HG03095 (cell line): ENCODE measurements at regions not wholly inside any gene's neighbourhood (a gene's known extent, or its start where the extent isn't known, plus 50 kb on each side); places are given as distances from the start of the nearest gene placed in this dataset.

ENCODE experiments used
- ATAC-seq: cut with Tn5 transposase; IDR thresholded peaks from one replicate; pipeline ENCODE4 v1.9.1; 2021; ENCODE audit warnings: moderate library complexity; ENCODE audit not compliant: unreplicated experiment

GRCh38 chr3:159210336-159210735 is 408.5 kb downstream of the MFSD1 start:
- no peak for ATAC-seq

GRCh38 chr3:159216311-159216710 is 414.5 kb downstream of the MFSD1 start:
- ATAC-seq: no peak

GRCh38 chr3:159219231-159219630 is 417.4 kb downstream of the MFSD1 start:
- ATAC-seq: no peak

- no peak for ATAC-seq
Observed at GRCh38 chr3:159221335-159221734, 419.5 kb downstream of the MFSD1 start.

- no peak for ATAC-seq
Observed at GRCh38 chr3:159229116-159229680, 427.3 kb downstream of the MFSD1 start.

- no peak for ATAC-seq
Observed at GRCh38 chr3:159232966-159233365, 431.1 kb downstream of the MFSD1 start.

GRCh38 chr3:159233734-159234133 is 431.9 kb downstream of the MFSD1 start:
- no peak for ATAC-seq

- no peak for ATAC-seq
Observed at GRCh38 chr3:159234306-159234705, 432.5 kb downstream of the MFSD1 start.

- ATAC-seq: no peak
Observed at GRCh38 chr3:159236321-159236720, 434.5 kb downstream of the MFSD1 start.

- ATAC-seq: no peak
Observed at GRCh38 chr3:159237226-159237625, 435.4 kb downstream of the MFSD1 start.

- no peak for ATAC-seq
Observed at GRCh38 chr3:159238646-159239045, 436.8 kb downstream of the MFSD1 start.

GRCh38 chr3:159239059-159239458 is 437.2 kb downstream of the MFSD1 start:
- no peak for ATAC-seq

- ATAC-seq: no peak
Observed at GRCh38 chr3:159244933-159245332, 443.1 kb downstream of the MFSD1 start.

GRCh38 chr3:159245871-159246270 is 444.0 kb downstream of the MFSD1 start:
- ATAC-seq: no peak

GRCh38 chr3:159246385-159246784 is 444.5 kb downstream of the MFSD1 start:
- no peak for ATAC-seq

- ATAC-seq: no peak
Observed at GRCh38 chr3:159249472-159250174, 447.8 kb downstream of the MFSD1 start.

- ATAC-seq: no peak
Observed at GRCh38 chr3:159250961-159251360, 449.1 kb downstream of the MFSD1 start.

- ATAC-seq: no peak
Observed at GRCh38 chr3:159252274-159252673, 450.4 kb downstream of the MFSD1 start.

GRCh38 chr3:159252772-159253384 is 451.0 kb downstream of the MFSD1 start:
- no peak for ATAC-seq

- no peak for ATAC-seq
Observed at GRCh38 chr3:159253860-159254259, 452.0 kb downstream of the MFSD1 start.

- no peak for ATAC-seq
Observed at GRCh38 chr3:159257954-159258353, 456.1 kb downstream of the MFSD1 start.

GRCh38 chr3:159258934-159259333 is 457.1 kb downstream of the MFSD1 start:
- ATAC-seq: no peak
